ENCODE measurements at regions not wholly inside any gene's neighbourhood (a gene's known extent, or its start where the extent isn't known, plus 50 kb on each side); places are given as distances from the start of the nearest gene placed in this dataset.

- TF ChIP-seq ZBTB33 (IDR thresholded peaks at IDR 0.05) (no peak), JUND (IDR thresholded peaks at IDR 0.05) (no peak), TAF1 (conservative IDR thresholded peaks at IDR 0.05) (no peak), HNF4A (conservative IDR thresholded peaks at IDR 0.05) (no peak), GABPA (IDR thresholded peaks at IDR 0.05 in 1 of 2, conservative IDR thresholded peaks at IDR 0.05 in 1 of 2) (no peak), HNF4G (IDR thresholded peaks at IDR 0.05) (no peak), ATF3 (IDR thresholded peaks at IDR 0.05) (no peak), MAX (IDR thresholded peaks at IDR 0.05) (no peak), FOXA2 (IDR thresholded peaks at IDR 0.05) (no peak)
Measured at GRCh38 chr16:86902656-86903001, 324.3 kb downstream of the FOXL1 start (continued).

GRCh38 chr16:86903068-86903467, 324.7 kb downstream of the FOXL1 start:
- TF ChIP-seq ZBTB33 (IDR thresholded peaks at IDR 0.05) = no peak
- TF ChIP-seq GABPA (IDR thresholded peaks at IDR 0.05 in 1 of 2, conservative IDR thresholded peaks at IDR 0.05 in 1 of 2) = no peak
- TF ChIP-seq REST (IDR thresholded peaks at IDR 0.05) = no peak
- no peak for TF ChIP-seq RXRA (IDR thresholded peaks at IDR 0.05)
- no peaks in the 10 kb centered on the region for H3K9me3 ChIP-seq (ENCODE audit: control insufficient read depth in 4 of 4, low read length in 3 of 4)
- no peaks in the 10 kb centered on the region for H3K4me1 ChIP-seq (ENCODE audit: control insufficient read depth in 4 of 4, insufficient read depth in 4 of 4, low read length in 3 of 4)
- no peak overlapping the region for H3K27ac ChIP-seq (ENCODE audit: low read depth in 1 of 2, low read length in 2 of 2)
- no peak for DNase-seq (ENCODE audit: low spot score)
- WGBS = 87% methylated on average over 1 of the region's 1 CpG
- no peaks in the 10 kb centered on the region for H3K36me3 ChIP-seq (ENCODE audit: control insufficient read depth in 4 of 4, insufficient read depth in 3 of 4, low read depth in 1 of 4, low read length in 3 of 4)
- H3K9ac ChIP-seq (ENCODE audit: low read depth in 1 of 2, low read length in 2 of 2) = no peak overlapping the region
- H3K4me3 ChIP-seq (ENCODE audit: low read depth in 1 of 3, low read length in 3 of 3) = no peak overlapping the region
- H3K27me3 ChIP-seq (ENCODE audit: control insufficient read depth in 4 of 4, insufficient read depth in 4 of 4, low read length in 3 of 4) = peaks cover 0 to 7% (median under 1%) of the 10 kb centered on the region in 4 donors

GRCh38 chr16:86905302-86905701, 327.0 kb downstream of the FOXL1 start:
- no peak overlapping the region for H3K27ac ChIP-seq (ENCODE audit: low read depth in 1 of 2, low read length in 2 of 2)
- no peak overlapping the region for H3K4me3 ChIP-seq (ENCODE audit: low read depth in 1 of 3, low read length in 3 of 3)
- no peaks in the 10 kb centered on the region for H3K36me3 ChIP-seq (ENCODE audit: control insufficient read depth in 4 of 4, insufficient read depth in 3 of 4, low read depth in 1 of 4, low read length in 3 of 4)
- DNase-seq (ENCODE audit: low spot score) = no peak
- no peak overlapping the region for H3K9ac ChIP-seq (ENCODE audit: low read depth in 1 of 2, low read length in 2 of 2)
- no peaks in the 10 kb centered on the region for H3K4me1 ChIP-seq (ENCODE audit: control insufficient read depth in 4 of 4, insufficient read depth in 4 of 4, low read length in 3 of 4)
- WGBS = 75% methylated on average over 9 of the region's 9 CpGs
- TF ChIP-seq SP1 (IDR thresholded peaks at IDR 0.05) (no peak), CTCF (IDR thresholded peaks at IDR 0.05; ENCODE audit: low read depth, low read length, missing input control) (no peak), YY1 (IDR thresholded peaks at IDR 0.05) (no peak), TAF1 (conservative IDR thresholded peaks at IDR 0.05) (no peak), HNF4A (conservative IDR thresholded peaks at IDR 0.05) (no peak), JUND (IDR thresholded peaks at IDR 0.05) (no peak)
- H3K9me3 ChIP-seq (ENCODE audit: control insufficient read depth in 4 of 4, low read length in 3 of 4) = no peaks in the 10 kb centered on the region
- peaks cover 0 to 11% (median under 1%) of the 10 kb centered on the region in 4 donors for H3K27me3 ChIP-seq (ENCODE audit: control insufficient read depth in 4 of 4, insufficient read depth in 4 of 4, low read length in 3 of 4)

All from liver (tissue), 8 donors.